Keratinocyte (primary cell): ENCODE measurements at regions not wholly inside any gene's neighbourhood (a gene's known extent, or its start where the extent isn't known, plus 50 kb on each side); places are given as distances from the start of the nearest gene placed in this dataset.

ENCODE experiments used
- DNase-seq: peaks from one replicate; pipeline ENCODE4 v3.0.0-alpha.2; 2011; ENCODE audit warnings: low read depth, missing footprints, low spot score
- FAIRE-seq: peaks from 2 replicates; lab custom pipeline; 2011; peaks lifted over from hg19 to GRCh38; lab: Jason Lieb, UNC
- H2AFZ ChIP-seq: 2 replicates; pipeline ENCODE4 v1.6.0; 2012; ENCODE audit warnings: low read length, control low read depth, inconsistent platforms; ENCODE audit not compliant: control insufficient read depth
- H3K27ac ChIP-seq: 2 replicates; pipeline ENCODE4 v1.5.1; 2011; ENCODE audit warnings: low read length; ENCODE audit not compliant: control insufficient read depth, insufficient read depth
- H3K27me3 ChIP-seq: 3 replicates; pipeline ENCODE4 v1.6.0; 2011; ENCODE audit warnings: low read length; ENCODE audit not compliant: control insufficient read depth, insufficient read depth; ENCODE audit errors: extremely low read depth
- H3K36me3 ChIP-seq, 2 experiments: 2 replicates in 1 of 2; 3 replicates in 1 of 2; pipeline ENCODE4 v1.5.1; 2011; ENCODE audit warnings: low read length in 2 of 2, mild to moderate bottlenecking in 1 of 2; ENCODE audit not compliant: control insufficient read depth in 2 of 2, insufficient read depth in 2 of 2; ENCODE audit errors: extremely low read depth in 1 of 2
- H3K4me1 ChIP-seq: 3 replicates; pipeline ENCODE4 v1.5.1; 2011; ENCODE audit warnings: low read length; ENCODE audit not compliant: control insufficient read depth, insufficient read depth; ENCODE audit errors: extremely low read depth
- H3K4me2 ChIP-seq: 3 replicates; pipeline ENCODE4 v1.6.0; 2011; ENCODE audit warnings: low read depth, low read length; ENCODE audit not compliant: control insufficient read depth, insufficient read depth; ENCODE audit errors: extremely low read depth
- H3K4me3 ChIP-seq, 3 experiments: fragments of 200-600 bp in 1 of 3; sonication (generic) in 1 of 3; 2 replicates in 2 of 3; 3 replicates in 1 of 3; pipeline ENCODE4 v1.5.1; 2011 to 2016; ENCODE audit warnings: low read length in 3 of 3, mild to moderate bottlenecking in 3 of 3, control low read depth in 2 of 3, inconsistent platforms in 1 of 3, low read depth in 1 of 3, mixed read lengths in 1 of 3, mixed run types in 1 of 3, moderate library complexity in 1 of 3; ENCODE audit not compliant: control insufficient read depth in 2 of 3, insufficient read depth in 2 of 3; ENCODE audit errors: extremely low read depth in 1 of 3
- H3K79me2 ChIP-seq: 2 replicates; pipeline ENCODE4 v1.6.0; 2012; ENCODE audit warnings: low read length; ENCODE audit not compliant: control insufficient read depth, insufficient read depth
- H3K9ac ChIP-seq: 3 replicates; pipeline ENCODE4 v1.6.0; 2011; ENCODE audit warnings: low read length; ENCODE audit not compliant: control insufficient read depth, insufficient read depth; ENCODE audit errors: extremely low read depth
- H3K9me1 ChIP-seq: 3 replicates; pipeline ENCODE4 v1.6.0; 2011; ENCODE audit warnings: low read length; ENCODE audit not compliant: control insufficient read depth, insufficient read depth; ENCODE audit errors: extremely low read depth
- H3K9me3 ChIP-seq: 2 replicates; pipeline ENCODE4 v1.5.1; 2012; ENCODE audit warnings: low read depth, low read length; ENCODE audit not compliant: control insufficient read depth
- H4K20me1 ChIP-seq: 3 replicates; pipeline ENCODE4 v1.6.0; 2011; ENCODE audit warnings: low read length; ENCODE audit not compliant: control insufficient read depth, insufficient read depth; ENCODE audit errors: extremely low read depth
- CTCF ChIP-seq, 3 experiments: IDR thresholded peaks in 1 of 3; conservative IDR thresholded peaks in 1 of 3; optimal IDR thresholded peaks in 1 of 3; 2 replicates in 2 of 3; 3 replicates in 1 of 3; pipeline versions ENCODE3 to v1.5.1; 2011; ENCODE audit warnings: low read length in 3 of 3, mild to moderate bottlenecking in 3 of 3, moderate library complexity in 2 of 3, control low read depth in 1 of 3, inconsistent platforms in 1 of 3; ENCODE audit not compliant: insufficient read depth in 2 of 3; ENCODE audit errors: extremely low read depth in 1 of 3
- EZH2 ChIP-seq: IDR thresholded peaks from one replicate; pipeline ENCODE4 v1.6.1; 2012; ENCODE audit warnings: inconsistent platforms, mild to moderate bottlenecking, low read length, moderate library complexity
- dilution Hi-C: fragments of 300-500 bp; cut with MboI; formaldehyde crosslinking; loops from one replicate; pipeline ENCODE4 v1.7.0; 2020; ENCODE audit warnings: low sequenced_read_pairs; ENCODE audit not compliant: extremely low pct_ligation_motif_present

GRCh38 chr4:54378461-54378860, 149.4 kb downstream of the PDGFRA start:
- dilution Hi-C loops: no loop called here

GRCh38 chr4:54384152-54384551, 155.1 kb downstream of the PDGFRA start:
- no peak overlapping the region for H3K27ac ChIP-seq
- no peak overlapping the region for H3K9ac ChIP-seq
- dilution Hi-C loops: no loop called here
- no peaks in the 10 kb centered on the region for H3K79me2 ChIP-seq
- no peaks in the 10 kb centered on the region for H3K27me3 ChIP-seq
- H3K4me2 ChIP-seq: no peak overlapping the region
- no peak overlapping the region for H2AFZ ChIP-seq
- TF ChIP-seq EZH2 (no peak), CTCF (optimal IDR thresholded peaks at IDR 0.05 in 1 of 3, IDR thresholded peaks at IDR 0.05 in 1 of 3, conservative IDR thresholded peaks at IDR 0.05 in 1 of 3; ENCODE audit: extremely low read depth in 1 of 3, insufficient read depth in 2 of 3, low read length in 3 of 3) (no peak)
- FAIRE-seq: no peak
- no peaks in the 10 kb centered on the region for H3K9me3 ChIP-seq
- no peaks in the 10 kb centered on the region for H3K9me1 ChIP-seq
- H4K20me1 ChIP-seq: no peaks in the 10 kb centered on the region
- H3K4me3 ChIP-seq: no peak overlapping the region
- no peaks in the 10 kb centered on the region for H3K36me3 ChIP-seq
- DNase-seq: no peak
- no peaks in the 10 kb centered on the region for H3K4me1 ChIP-seq

More at GRCh38 chr4:54378461-54378860, 149.4 kb downstream of the PDGFRA start:
- H3K9me1 ChIP-seq: no peaks in the 10 kb centered on the region
- no peaks in the 10 kb centered on the region for H3K9me3 ChIP-seq
- H3K27me3 ChIP-seq: no peaks in the 10 kb centered on the region
- H2AFZ ChIP-seq: no peak overlapping the region
- no peaks in the 10 kb centered on the region for H3K4me1 ChIP-seq
- H3K9ac ChIP-seq: no peak overlapping the region
- DNase-seq (no peak), FAIRE-seq (no peak)
- no peaks in the 10 kb centered on the region for H3K79me2 ChIP-seq
- TF ChIP-seq CTCF (optimal IDR thresholded peaks at IDR 0.05 in 1 of 3, IDR thresholded peaks at IDR 0.05 in 1 of 3, conservative IDR thresholded peaks at IDR 0.05 in 1 of 3; ENCODE audit: extremely low read depth in 1 of 3, insufficient read depth in 2 of 3, low read length in 3 of 3) (no peak), EZH2 (no peak)
- H3K36me3 ChIP-seq: no peaks in the 10 kb centered on the region
- no peak overlapping the region for H3K4me2 ChIP-seq
- no peak overlapping the region for H3K4me3 ChIP-seq
- H4K20me1 ChIP-seq: no peaks in the 10 kb centered on the region
- no peak overlapping the region for H3K27ac ChIP-seq
